Superior temporal gyrus (tissue), 1 donor: ENCODE measurements at regions not wholly inside any gene's neighbourhood (a gene's known extent, or its start where the extent isn't known, plus 50 kb on each side); places are given as distances from the start of the nearest gene placed in this dataset.

ENCODE experiments used
- DNase-seq: peaks from one replicate; pipeline ENCODE4 v3.0.0-alpha.2; 2016; ENCODE audit errors: extremely low spot score

- peak; percentile 9 for DNase-seq
Measured at GRCh38 chr15:94893091-94893490, 661.7 kb downstream of the MCTP2 start.

GRCh38 chr15:94894056-94894455 lies 662.7 kb downstream of the MCTP2 start:
- DNase-seq = no peak

- no peak for DNase-seq
Measured at GRCh38 chr15:94909510-94909909, 678.1 kb downstream of the MCTP2 start.

GRCh38 chr15:94910166-94910565 lies 678.8 kb downstream of the MCTP2 start:
- DNase-seq = no peak

- DNase-seq = no peak
Measured at GRCh38 chr15:94912760-94913159, 681.4 kb downstream of the MCTP2 start.

GRCh38 chr15:94917068-94917467 lies 685.7 kb downstream of the MCTP2 start:
- DNase-seq = no peak

- no peak for DNase-seq
Measured at GRCh38 chr15:94921936-94922335, 690.6 kb downstream of the MCTP2 start.

- no peak for DNase-seq
Measured at GRCh38 chr15:94924057-94924456, 692.7 kb downstream of the MCTP2 start.

- DNase-seq = no peak
Measured at GRCh38 chr15:94924971-94925598, 693.7 kb downstream of the MCTP2 start.

GRCh38 chr15:94925680-94926079 lies 694.3 kb downstream of the MCTP2 start:
- no peak for DNase-seq

- DNase-seq = no peak
Measured at GRCh38 chr15:94927003-94927402, 695.6 kb downstream of the MCTP2 start.

GRCh38 chr15:94929282-94929681 lies 697.9 kb downstream of the MCTP2 start:
- no peak for DNase-seq

- no peak for DNase-seq
Measured at GRCh38 chr15:94930441-94930840, 699.1 kb downstream of the MCTP2 start.

- DNase-seq = no peak
Measured at GRCh38 chr15:94930960-94931359, 699.6 kb downstream of the MCTP2 start.

GRCh38 chr15:94934440-94934839 lies 703.1 kb downstream of the MCTP2 start:
- DNase-seq = no peak

- DNase-seq = no peak
Measured at GRCh38 chr15:94937242-94937641, 705.9 kb downstream of the MCTP2 start.

GRCh38 chr15:94943888-94944287 lies 712.5 kb downstream of the MCTP2 start:
- no peak for DNase-seq

- no peak for DNase-seq
Measured at GRCh38 chr15:94951538-94951937, 720.2 kb downstream of the MCTP2 start.

- DNase-seq = no peak
Measured at GRCh38 chr15:94963953-94964352, 732.6 kb downstream of the MCTP2 start.

GRCh38 chr15:94965593-94965992 lies 734.2 kb downstream of the MCTP2 start:
- DNase-seq = no peak

GRCh38 chr15:94968133-94968532 lies 736.8 kb downstream of the MCTP2 start:
- DNase-seq = no peak

- DNase-seq = no peak
Measured at GRCh38 chr15:94970096-94970495, 738.7 kb downstream of the MCTP2 start.

GRCh38 chr15:94970802-94971201 lies 739.4 kb downstream of the MCTP2 start:
- DNase-seq = no peak

GRCh38 chr15:94972314-94972713 lies 741.0 kb downstream of the MCTP2 start:
- no peak for DNase-seq
